ENCODE measurements at regions not wholly inside any gene's neighbourhood (a gene's known extent, or its start where the extent isn't known, plus 50 kb on each side); places are given as distances from the start of the nearest gene placed in this dataset.

- DNase-seq: no peak
Measured at GRCh38 chr20:39954621-39955020, 734.4 kb downstream of the MAFB start.

- no peak for DNase-seq
Measured at GRCh38 chr20:39946931-39947330, 742.1 kb downstream of the MAFB start.

- DNase-seq: no peak
Measured at GRCh38 chr20:39946053-39946810, 742.8 kb downstream of the MAFB start.

- DNase-seq: no peak
Measured at GRCh38 chr20:39944861-39945260, 744.2 kb downstream of the MAFB start.

GRCh38 chr20:39943336-39943735 is 745.7 kb downstream of the MAFB start:
- DNase-seq: no peak

- DNase-seq: no peak
Measured at GRCh38 chr20:39941245-39941644, 747.8 kb downstream of the MAFB start.

GRCh38 chr20:39939241-39939865 is 749.7 kb downstream of the MAFB start:
- DNase-seq: no peak

GRCh38 chr20:39936401-39936800 is 752.6 kb downstream of the MAFB start:
- no peak for DNase-seq

- no peak for DNase-seq
Measured at GRCh38 chr20:39935901-39936300, 753.1 kb downstream of the MAFB start.

- no peak for DNase-seq
Measured at GRCh38 chr20:39916236-39916765, 772.7 kb downstream of the MAFB start.

- DNase-seq: no peak
Measured at GRCh38 chr20:39913274-39913673, 775.8 kb downstream of the MAFB start.

- no peak for DNase-seq
Measured at GRCh38 chr20:39911497-39911896, 777.5 kb downstream of the MAFB start.

GRCh38 chr20:39910536-39910935 is 778.5 kb downstream of the MAFB start:
- DNase-seq: no peak

GRCh38 chr20:39909447-39909846 is 779.6 kb downstream of the MAFB start:
- peak; percentile 4 for DNase-seq

- DNase-seq: no peak
Measured at GRCh38 chr20:39904476-39905112, 784.4 kb downstream of the MAFB start.

- DNase-seq: no peak
Measured at GRCh38 chr20:39903806-39904465, 785.1 kb downstream of the MAFB start.

GRCh38 chr20:39899881-39900280 is 789.2 kb downstream of the MAFB start:
- DNase-seq: no peak

- no peak for DNase-seq
Measured at GRCh38 chr20:39898467-39898852, 790.6 kb downstream of the MAFB start.

GRCh38 chr20:39897781-39898466 is 791.1 kb downstream of the MAFB start:
- no peak for DNase-seq

- DNase-seq: no peak
Measured at GRCh38 chr20:39897058-39897457, 792.0 kb downstream of the MAFB start.

GRCh38 chr20:39894067-39894466 is 795.0 kb downstream of the MAFB start:
- DNase-seq: no peak

GRCh38 chr20:39893003-39893685 is 795.9 kb downstream of the MAFB start:
- no peak for DNase-seq
